K562 (cell line): ENCODE measurements at regions not wholly inside any gene's neighbourhood (a gene's known extent, or its start where the extent isn't known, plus 50 kb on each side); places are given as distances from the start of the nearest gene placed in this dataset.

ENCODE experiments used
- ATAC-seq: fragments of 200-7000 bp; cut with Tn5 transposase; 3 replicates; pipeline ENCODE4 v1.9.1; 2020; ENCODE audit warnings: moderate library complexity
- BruUV-seq: library from RNA; stranded (reverse); fragments of 400-500 nt; replicated peaks from 2 replicates; lab custom pipeline; 2021; lab: Mats Ljungman, UMichigan
- CTCF ChIA-PET: fragments of 300-600 bp; formaldehyde crosslinking; extraction: SDS; loops from one replicate; lab custom pipeline; 2021; ENCODE audit warnings: low intra/inter-chr PET ratio; lab: Yijun Ruan, JAX
- POLR2A ChIA-PET: fragments of 300-600, 350-650 bp; sonication (Branson Sonifier 250); formaldehyde crosslinking; extraction: SDS; loops from one replicate; lab custom pipeline; 2021; ENCODE audit warnings: antibody characterized with exemption, inconsistent platforms; lab: Yijun Ruan, JAX
- DNase-seq, 4 experiments: peaks; one replicate each; pipeline versions ENCODE4 v3.0.0 to v3.0.0-alpha.2; 2011 to 2018; ENCODE audit warnings: low spot score in 3 of 4, mixed read lengths in 3 of 4; ENCODE audit errors: extremely low read depth in 1 of 4
- FAIRE-seq: peaks from 2 replicates; lab custom pipeline; 2011; peaks lifted over from hg19 to GRCh38; lab: Jason Lieb, UNC
- H2AFZ ChIP-seq: 2 replicates; pipeline ENCODE4 v1.6.0; 2011; ENCODE audit warnings: low read depth, low read length, control low read depth, inconsistent platforms
- H3K27ac ChIP-seq: fragments of 200-600 bp; 3 replicates; pipeline ENCODE4 v1.8.0; 2011; ENCODE audit warnings: low read depth, mild to moderate bottlenecking, control low read depth, inconsistent platforms, low read length, moderate library complexity, mixed read lengths; ENCODE audit errors: extremely low read depth
- H3K27me3 ChIP-seq, 2 experiments: fragments of 300-600 bp in 1 of 2; 2 replicates in 1 of 2; 3 replicates in 1 of 2; pipeline versions ENCODE4 v1.6.0 to v1.8.0; 2011; ENCODE audit warnings: inconsistent platforms in 2 of 2, low read length in 2 of 2, mild to moderate bottlenecking in 1 of 2, mixed read lengths in 1 of 2, moderate library complexity in 1 of 2; ENCODE audit not compliant: control insufficient read depth in 2 of 2, insufficient read depth in 2 of 2
- H3K36me3 ChIP-seq: fragments of 300-600 bp; 3 replicates; pipeline ENCODE4 v1.8.0; 2011; ENCODE audit warnings: mild to moderate bottlenecking, low read length, inconsistent platforms; ENCODE audit not compliant: control insufficient read depth, insufficient read depth
- H3K4me1 ChIP-seq, 2 experiments: fragments of 200-600 bp in 1 of 2; replicated peaks in 1 of 2; 2 replicates in 1 of 2; 3 replicates in 1 of 2; pipeline versions ENCODE4 v1.5.1 to v1.8.0; 2011; ENCODE audit warnings: inconsistent platforms in 2 of 2, low read length in 2 of 2, mild to moderate bottlenecking in 1 of 2, mixed read lengths in 1 of 2, moderate library complexity in 1 of 2; ENCODE audit not compliant: control insufficient read depth in 2 of 2, insufficient read depth in 2 of 2
- H3K4me2 ChIP-seq: 2 replicates; pipeline ENCODE4 v1.6.1; 2011; ENCODE audit warnings: low read length, control low read depth, inconsistent platforms, mixed read lengths; ENCODE audit not compliant: insufficient read depth
- H3K4me3 ChIP-seq: fragments of 200-600 bp; sonication (generic), shearing (Covaris generic); 2 replicates; pipeline ENCODE4 v1.5.1; 2016; ENCODE audit warnings: control low read depth, inconsistent platforms
- H3K79me2 ChIP-seq: fragments of 200-600 bp; 3 replicates; pipeline ENCODE4 v1.8.0; 2011; ENCODE audit warnings: low read length, inconsistent platforms; ENCODE audit not compliant: control insufficient read depth, insufficient read depth
- H3K9ac ChIP-seq, 2 experiments: 2 replicates each; pipeline versions ENCODE4 v1.6.0 to v1.6.1; 2011; ENCODE audit warnings: low read depth in 2 of 2, low read length in 2 of 2, control low read depth in 1 of 2, inconsistent platforms in 1 of 2, mild to moderate bottlenecking in 1 of 2, mixed read lengths in 1 of 2; ENCODE audit not compliant: insufficient read depth in 1 of 2
- H3K9me1 ChIP-seq: one replicate; pipeline ENCODE4 v1.6.0; 2011; ENCODE audit warnings: inconsistent platforms, mild to moderate bottlenecking, low read length, moderate library complexity; ENCODE audit not compliant: control insufficient read depth, insufficient read depth
- H3K9me3 ChIP-seq: replicated peaks from 2 replicates; pipeline ENCODE4 v1.5.1; 2011; ENCODE audit warnings: low read depth, low read length, inconsistent platforms; ENCODE audit not compliant: control insufficient read depth, insufficient read depth
- H4K20me1 ChIP-seq: replicated peaks from 2 replicates; pipeline ENCODE4 v1.6.1; 2011; ENCODE audit warnings: low read length, inconsistent platforms, mixed read lengths; ENCODE audit not compliant: control insufficient read depth, insufficient read depth
- ASH1L ChIP-seq: fragments of 450-650 bp; IDR thresholded peaks from 2 replicates; pipeline ENCODE4 v1.6.1; 2018; ENCODE audit warnings: borderline replicate concordance, mild to moderate bottlenecking, low read depth; ENCODE audit not compliant: partially characterized antibody
- ATF7 ChIP-seq: fragments of 450-650 bp; IDR thresholded peaks from 2 replicates; pipeline ENCODE4 v1.7.1; 2014; ENCODE audit warnings: mild to moderate bottlenecking, moderate library complexity
- ELF2 ChIP-seq: fragments of 250-450 bp; sonication (Bioruptor Pico); IDR thresholded peaks from 2 replicates; pipeline ENCODE4 v1.5.0; 2021; ENCODE audit warnings: mild to moderate bottlenecking
- ETV1 ChIP-seq: fragments of 450-650 bp; conservative IDR thresholded peaks from 2 replicates; pipeline ENCODE4 v1.6.1; 2016; ENCODE audit warnings: missing genetic modification characterization, control low read depth, low read depth, missing compliant biosample characterization
- KHSRP ChIP-seq: fragments of 450-650 bp; IDR thresholded peaks from 2 replicates; pipeline ENCODE4 v1.6.1; 2017
- NFIX ChIP-seq: fragments of 250-450 bp; sonication (Bioruptor Pico); IDR thresholded peaks from 2 replicates; pipeline ENCODE4 v1.4.0; 2020; ENCODE audit warnings: low read depth, mild to moderate bottlenecking, moderate library complexity
- NRF1 ChIP-seq, 2 experiments: fragments of 450-650 bp; IDR thresholded peaks in 1 of 2; conservative IDR thresholded peaks in 1 of 2; 2 replicates each; pipeline ENCODE4 v1.6.1; 2014; ENCODE audit warnings: mild to moderate bottlenecking in 2 of 2
- RAD21 ChIP-seq, 2 experiments: fragments of 250-450 bp in 1 of 2; fragments of 450-650 bp in 1 of 2; sonication (Bioruptor Pico) in 1 of 2; formaldehyde crosslinking in 1 of 2; IDR thresholded peaks in 1 of 2; conservative IDR thresholded peaks in 1 of 2; 2 replicates each; pipeline versions ENCODE4 v1.4.0 to v1.8.0; 2020 to 2022; ENCODE audit warnings: mild to moderate bottlenecking in 2 of 2, moderate library complexity in 1 of 2
- ZNF311 ChIP-seq: fragments of 250-450 bp; sonication (Bioruptor Pico); IDR thresholded peaks from 2 replicates; pipeline ENCODE4 v1.4.0; 2020; ENCODE audit warnings: mild to moderate bottlenecking, moderate library complexity
- ZNF347 ChIP-seq: fragments of 450-650 bp; formaldehyde crosslinking; IDR thresholded peaks from 2 replicates; pipeline ENCODE4 v1.4.0; 2020; ENCODE audit warnings: low read depth, mild to moderate bottlenecking, moderate library complexity
- ZNF561 ChIP-seq: fragments of 450-650 bp; formaldehyde crosslinking; conservative IDR thresholded peaks from 2 replicates; pipeline ENCODE4 v1.4.0; 2020; ENCODE audit warnings: mild to moderate bottlenecking, moderate library complexity
- WGBS: fragments of 100-300 bp; shearing (Covaris generic); methylation state at CpG from one replicate; pipeline ENCODE4 v1.1.6; 2016; ENCODE audit warnings: low coverage, mixed read lengths; ENCODE audit not compliant: insufficient coverage; ENCODE audit errors: missing lambda C conversion rate; 5-methylcytosine and 5-hydroxymethylcytosine counted together
- in situ Hi-C: fragments of 300-500 bp; cut with MboI; formaldehyde crosslinking; loops from 4 replicates; pipeline ENCODE4 v1.15.0; 2018; ENCODE audit warnings: inconsistent platforms, mixed read lengths
- intact Hi-C: fragments of 100-400 bp; cut with micrococcal nuclease; formaldehyde crosslinking; loops from 2 replicates; pipeline ENCODE4 v1.14.2; 2022
- TF ChIP-seq, protein P1 (sequence below): fragments of 200-800 bp; sonication (Bioruptor generic); IDR thresholded peaks from 2 replicates; pipeline ENCODE4 v1.6.1; 2017; ENCODE audit warnings: missing genetic modification characterization, missing compliant biosample characterization
- TF ChIP-seq, protein P2 (sequence below): fragments of 450-650 bp; conservative IDR thresholded peaks from 2 replicates; pipeline ENCODE4 v1.6.1; 2016; ENCODE audit warnings: missing genetic modification characterization, low read depth, mild to moderate bottlenecking, control low read depth, missing compliant biosample characterization
- TF ChIP-seq, protein P3 (sequence below): fragments of 450-650 bp; IDR thresholded peaks from one replicate; pipeline ENCODE4 v1.6.1; 2018; ENCODE audit warnings: mild to moderate bottlenecking, moderate library complexity; ENCODE audit not compliant: partially characterized antibody
- TF ChIP-seq, protein P4 (sequence below): IDR thresholded peaks from 3 replicates; pipeline ENCODE4 v1.6.1; 2011; ENCODE audit warnings: borderline replicate concordance, mild to moderate bottlenecking, moderate library complexity; ENCODE audit not compliant: insufficient read length; ENCODE audit errors: extremely low read depth

DNA sequence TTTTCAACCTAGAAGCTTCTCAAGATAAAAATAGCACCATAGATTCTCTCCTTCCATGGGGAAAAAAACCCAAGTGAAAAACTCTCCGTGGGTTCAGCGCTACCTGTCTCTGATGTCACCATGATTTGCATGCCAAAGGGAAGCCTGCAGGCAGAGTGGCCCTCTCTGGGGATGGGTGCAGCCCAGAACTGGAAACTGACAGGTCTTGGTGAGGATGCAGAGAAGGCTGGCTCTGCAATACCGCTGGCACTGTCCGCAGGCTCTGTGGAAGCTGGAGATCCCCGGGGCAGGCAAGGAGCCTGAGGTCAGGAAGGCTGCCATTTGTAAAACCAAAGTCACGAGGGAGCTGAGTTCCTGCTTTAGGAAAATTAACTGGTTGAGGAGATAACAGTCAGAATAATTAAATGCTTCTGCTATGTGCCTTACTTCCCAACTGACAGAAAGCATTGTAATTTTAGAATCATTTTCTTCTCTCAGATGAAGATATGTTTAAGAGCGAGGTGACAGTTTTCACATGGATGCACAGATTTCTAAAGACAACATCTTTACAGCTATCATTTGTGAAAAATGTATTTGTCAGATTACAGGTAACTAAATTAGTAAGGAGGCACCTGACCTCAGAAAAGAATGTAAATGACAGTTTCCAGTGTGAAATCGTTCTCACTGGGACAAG lies 731.5 kb upstream of the FZD8 start:
- H3K9ac ChIP-seq = no peak overlapping the region
- no peaks in the 10 kb centered on the region for H3K9me1 ChIP-seq
- no peaks in the 10 kb centered on the region for H3K79me2 ChIP-seq
- intact Hi-C loops = no loop called here
- in situ Hi-C loops = no loop called here
- no peak overlapping the region for H3K4me2 ChIP-seq
- no peaks in the 10 kb centered on the region for H4K20me1 ChIP-seq
- H3K9me3 ChIP-seq = no peaks in the 10 kb centered on the region
- WGBS = 0% methylated on average over 8 of the region's 8 CpGs
- no peak overlapping the region for H3K27ac ChIP-seq
- DNase-seq = no peak
- no peaks in the 10 kb centered on the region for H3K27me3 ChIP-seq
- H2AFZ ChIP-seq = no peak overlapping the region
- ChIA-PET CTCF (no interaction called here), POLR2A (no interaction called here)
- BruUV-seq = no TSS peak
- ATAC-seq = no peak
- no peaks in the 10 kb centered on the region for H3K36me3 ChIP-seq
- no peak for FAIRE-seq
- H3K4me3 ChIP-seq = no peak overlapping the region
- H3K4me1 ChIP-seq = no peaks in the 10 kb centered on the region
- TF ChIP-seq, protein P1, sequence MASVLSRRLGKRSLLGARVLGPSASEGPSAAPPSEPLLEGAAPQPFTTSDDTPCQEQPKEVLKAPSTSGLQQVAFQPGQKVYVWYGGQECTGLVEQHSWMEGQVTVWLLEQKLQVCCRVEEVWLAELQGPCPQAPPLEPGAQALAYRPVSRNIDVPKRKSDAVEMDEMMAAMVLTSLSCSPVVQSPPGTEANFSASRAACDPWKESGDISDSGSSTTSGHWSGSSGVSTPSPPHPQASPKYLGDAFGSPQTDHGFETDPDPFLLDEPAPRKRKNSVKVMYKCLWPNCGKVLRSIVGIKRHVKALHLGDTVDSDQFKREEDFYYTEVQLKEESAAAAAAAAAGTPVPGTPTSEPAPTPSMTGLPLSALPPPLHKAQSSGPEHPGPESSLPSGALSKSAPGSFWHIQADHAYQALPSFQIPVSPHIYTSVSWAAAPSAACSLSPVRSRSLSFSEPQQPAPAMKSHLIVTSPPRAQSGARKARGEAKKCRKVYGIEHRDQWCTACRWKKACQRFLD (CRISPR knock-in tag) = no peak
- TF ChIP-seq ETV1 (no peak), KHSRP (no peak), NRF1 (conservative IDR thresholded peaks at IDR 0.05 in 1 of 2, IDR thresholded peaks at IDR 0.05 in 1 of 2) (no peak), ELF2 (CRISPR knock-in tag) (no peak), ZNF311 (CRISPR knock-in tag) (no peak), ZNF561 (CRISPR knock-in tag) (no peak), ZNF347 (CRISPR knock-in tag) (no peak), RAD21 (CRISPR knock-in tag; conservative IDR thresholded peaks at IDR 0.05 in 1 of 2, IDR thresholded peaks at IDR 0.05 in 1 of 2) (no peak), ATF7 (no peak), ASH1L (no peak), NFIX (CRISPR knock-in tag) (no peak)
- TF ChIP-seq, protein P2, sequence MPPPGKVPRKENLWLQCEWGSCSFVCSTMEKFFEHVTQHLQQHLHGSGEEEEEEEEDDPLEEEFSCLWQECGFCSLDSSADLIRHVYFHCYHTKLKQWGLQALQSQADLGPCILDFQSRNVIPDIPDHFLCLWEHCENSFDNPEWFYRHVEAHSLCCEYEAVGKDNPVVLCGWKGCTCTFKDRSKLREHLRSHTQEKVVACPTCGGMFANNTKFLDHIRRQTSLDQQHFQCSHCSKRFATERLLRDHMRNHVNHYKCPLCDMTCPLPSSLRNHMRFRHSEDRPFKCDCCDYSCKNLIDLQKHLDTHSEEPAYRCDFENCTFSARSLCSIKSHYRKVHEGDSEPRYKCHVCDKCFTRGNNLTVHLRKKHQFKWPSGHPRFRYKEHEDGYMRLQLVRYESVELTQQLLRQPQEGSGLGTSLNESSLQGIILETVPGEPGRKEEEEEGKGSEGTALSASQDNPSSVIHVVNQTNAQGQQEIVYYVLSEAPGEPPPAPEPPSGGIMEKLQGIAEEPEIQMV (tag) = no peak
- TF ChIP-seq, protein P3, sequence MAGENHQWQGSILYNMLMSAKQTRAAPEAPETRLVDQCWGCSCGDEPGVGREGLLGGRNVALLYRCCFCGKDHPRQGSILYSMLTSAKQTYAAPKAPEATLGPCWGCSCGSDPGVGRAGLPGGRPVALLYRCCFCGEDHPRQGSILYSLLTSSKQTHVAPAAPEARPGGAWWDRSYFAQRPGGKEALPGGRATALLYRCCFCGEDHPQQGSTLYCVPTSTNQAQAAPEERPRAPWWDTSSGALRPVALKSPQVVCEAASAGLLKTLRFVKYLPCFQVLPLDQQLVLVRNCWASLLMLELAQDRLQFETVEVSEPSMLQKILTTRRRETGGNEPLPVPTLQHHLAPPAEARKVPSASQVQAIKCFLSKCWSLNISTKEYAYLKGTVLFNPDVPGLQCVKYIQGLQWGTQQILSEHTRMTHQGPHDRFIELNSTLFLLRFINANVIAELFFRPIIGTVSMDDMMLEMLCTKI = no peak
- TF ChIP-seq, protein P4, sequence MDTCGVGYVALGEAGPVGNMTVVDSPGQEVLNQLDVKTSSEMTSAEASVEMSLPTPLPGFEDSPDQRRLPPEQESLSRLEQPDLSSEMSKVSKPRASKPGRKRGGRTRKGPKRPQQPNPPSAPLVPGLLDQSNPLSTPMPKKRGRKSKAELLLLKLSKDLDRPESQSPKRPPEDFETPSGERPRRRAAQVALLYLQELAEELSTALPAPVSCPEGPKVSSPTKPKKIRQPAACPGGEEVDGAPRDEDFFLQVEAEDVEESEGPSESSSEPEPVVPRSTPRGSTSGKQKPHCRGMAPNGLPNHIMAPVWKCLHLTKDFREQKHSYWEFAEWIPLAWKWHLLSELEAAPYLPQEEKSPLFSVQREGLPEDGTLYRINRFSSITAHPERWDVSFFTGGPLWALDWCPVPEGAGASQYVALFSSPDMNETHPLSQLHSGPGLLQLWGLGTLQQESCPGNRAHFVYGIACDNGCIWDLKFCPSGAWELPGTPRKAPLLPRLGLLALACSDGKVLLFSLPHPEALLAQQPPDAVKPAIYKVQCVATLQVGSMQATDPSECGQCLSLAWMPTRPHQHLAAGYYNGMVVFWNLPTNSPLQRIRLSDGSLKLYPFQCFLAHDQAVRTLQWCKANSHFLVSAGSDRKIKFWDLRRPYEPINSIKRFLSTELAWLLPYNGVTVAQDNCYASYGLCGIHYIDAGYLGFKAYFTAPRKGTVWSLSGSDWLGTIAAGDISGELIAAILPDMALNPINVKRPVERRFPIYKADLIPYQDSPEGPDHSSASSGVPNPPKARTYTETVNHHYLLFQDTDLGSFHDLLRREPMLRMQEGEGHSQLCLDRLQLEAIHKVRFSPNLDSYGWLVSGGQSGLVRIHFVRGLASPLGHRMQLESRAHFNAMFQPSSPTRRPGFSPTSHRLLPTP = no peak
